ENCODE measurements at regions not wholly inside any gene's neighbourhood (a gene's known extent, or its start where the extent isn't known, plus 50 kb on each side); places are given as distances from the start of the nearest gene placed in this dataset.
"Not testable (repeated sequence)": the region's sequence is repeated elsewhere in the genome, so short reads cannot be mapped to it uniquely, and the experiment has no call there.

GRCh38 chr9:87195306-87195705 lies 248.0 kb upstream of the GAS1 start:
- DNase-seq (ENCODE audit: low read depth in 1 of 2, low spot score in 1 of 2) = no peak

- no peak for DNase-seq (ENCODE audit: low read depth in 1 of 2, low spot score in 1 of 2)
Measured at GRCh38 chr9:87197349-87198130, 250.2 kb upstream of the GAS1 start.

GRCh38 chr9:87198716-87199115 lies 251.4 kb upstream of the GAS1 start:
- DNase-seq (ENCODE audit: low read depth in 1 of 2, low spot score in 1 of 2) = no peak

- no peak for DNase-seq (ENCODE audit: low read depth in 1 of 2, low spot score in 1 of 2)
Measured at GRCh38 chr9:87199278-87199677, 252.0 kb upstream of the GAS1 start.

- no peak for DNase-seq (ENCODE audit: low read depth in 1 of 2, low spot score in 1 of 2)
Measured at GRCh38 chr9:87199782-87200181, 252.5 kb upstream of the GAS1 start.

GRCh38 chr9:87201351-87201751 lies 254.0 kb upstream of the GAS1 start:
- DNase-seq (ENCODE audit: low read depth in 1 of 2, low spot score in 1 of 2) = no peak

- DNase-seq (ENCODE audit: low read depth in 1 of 2, low spot score in 1 of 2) = no peak
Measured at GRCh38 chr9:87206064-87206661, 258.9 kb upstream of the GAS1 start.

- DNase-seq (ENCODE audit: low read depth in 1 of 2, low spot score in 1 of 2) = not testable (repeated sequence)
Measured at GRCh38 chr9:87210658-87211057, 263.4 kb upstream of the GAS1 start.

GRCh38 chr9:87211669-87212068 lies 264.4 kb upstream of the GAS1 start:
- no peak for DNase-seq (ENCODE audit: low read depth in 1 of 2, low spot score in 1 of 2)

GRCh38 chr9:87212605-87213021 lies 265.3 kb upstream of the GAS1 start:
- DNase-seq (ENCODE audit: low read depth in 1 of 2, low spot score in 1 of 2) = no peak

- no peak for DNase-seq (ENCODE audit: low read depth in 1 of 2, low spot score in 1 of 2)
Measured at GRCh38 chr9:87213948-87214347, 266.6 kb upstream of the GAS1 start.

- DNase-seq (ENCODE audit: low read depth in 1 of 2, low spot score in 1 of 2) = no peak
Measured at GRCh38 chr9:87214991-87215390, 267.7 kb upstream of the GAS1 start.

- no peak for DNase-seq (ENCODE audit: low read depth in 1 of 2, low spot score in 1 of 2)
Measured at GRCh38 chr9:87216036-87216435, 268.7 kb upstream of the GAS1 start.

GRCh38 chr9:87216897-87217455 lies 269.7 kb upstream of the GAS1 start:
- no peak for DNase-seq (ENCODE audit: low read depth in 1 of 2, low spot score in 1 of 2)

- no peak for DNase-seq (ENCODE audit: low read depth in 1 of 2, low spot score in 1 of 2)
Measured at GRCh38 chr9:87223392-87224246, 274.0 kb upstream of the DAPK1 start.

- no peak for DNase-seq (ENCODE audit: low read depth in 1 of 2, low spot score in 1 of 2)
Measured at GRCh38 chr9:87226896-87227295, 270.8 kb upstream of the DAPK1 start.

- DNase-seq (ENCODE audit: low read depth in 1 of 2, low spot score in 1 of 2) = no peak
Measured at GRCh38 chr9:87227456-87227855, 270.2 kb upstream of the DAPK1 start.

GRCh38 chr9:87229108-87229507 lies 268.6 kb upstream of the DAPK1 start:
- DNase-seq (ENCODE audit: low read depth in 1 of 2, low spot score in 1 of 2) = no peak

- DNase-seq (ENCODE audit: low read depth in 1 of 2, low spot score in 1 of 2) = no peak
Measured at GRCh38 chr9:87233431-87233830, 264.2 kb upstream of the DAPK1 start.

- DNase-seq (ENCODE audit: low read depth in 1 of 2, low spot score in 1 of 2) = no peak
Measured at GRCh38 chr9:87233899-87234455, 263.7 kb upstream of the DAPK1 start.

GRCh38 chr9:87234854-87235253 lies 262.8 kb upstream of the DAPK1 start:
- no peak for DNase-seq (ENCODE audit: low read depth in 1 of 2, low spot score in 1 of 2)

Measured in activated T-helper 1 cell treated with anti-CD3 and anti-CD28 coated beads, Interleukin-2, amount 50 U/mL, for 16 hours (primary cell).